ENCODE measurements at regions not wholly inside any gene's neighbourhood (a gene's known extent, or its start where the extent isn't known, plus 50 kb on each side); places are given as distances from the start of the nearest gene placed in this dataset.
"Not testable (repeated sequence)": the region's sequence is repeated elsewhere in the genome, so short reads cannot be mapped to it uniquely, and the experiment has no call there.

- in situ Hi-C loops (cut with HindIII; ENCODE audit: low sequenced_read_pairs): no loop called here
- DNase-seq (ENCODE audit: low spot score): peak; percentile 10
Measured at GRCh38 chr13:84645196-84646012, 763.1 kb upstream of the SLITRK1 start.

- DNase-seq (ENCODE audit: low spot score): no peak
- in situ Hi-C loops (cut with HindIII; ENCODE audit: low sequenced_read_pairs): no loop called here
Measured at GRCh38 chr13:84641491-84641890, 759.2 kb upstream of the SLITRK1 start.

- no peak for DNase-seq (ENCODE audit: low spot score)
- in situ Hi-C loops (cut with HindIII; ENCODE audit: low sequenced_read_pairs): no loop called here
Measured at GRCh38 chr13:84640691-84641090, 758.4 kb upstream of the SLITRK1 start.

GRCh38 chr13:84630476-84630875 lies 748.2 kb upstream of the SLITRK1 start:
- in situ Hi-C loops (cut with HindIII; ENCODE audit: low sequenced_read_pairs): no loop called here
- DNase-seq (ENCODE audit: low spot score): no peak

GRCh38 chr13:84616864-84617263 lies 734.6 kb upstream of the SLITRK1 start:
- DNase-seq (ENCODE audit: low spot score): no peak
- in situ Hi-C loops (cut with HindIII; ENCODE audit: low sequenced_read_pairs): no loop called here

GRCh38 chr13:84609716-84610115 lies 727.4 kb upstream of the SLITRK1 start:
- in situ Hi-C loops (cut with HindIII; ENCODE audit: low sequenced_read_pairs): no loop called here
- DNase-seq (ENCODE audit: low spot score): no peak

- in situ Hi-C loops (cut with HindIII; ENCODE audit: low sequenced_read_pairs): no loop called here
- peak; percentile 24 for DNase-seq (ENCODE audit: low spot score)
Measured at GRCh38 chr13:84607261-84608013, 725.2 kb upstream of the SLITRK1 start.

- in situ Hi-C loops (cut with HindIII; ENCODE audit: low sequenced_read_pairs): no loop called here
Measured at GRCh38 chr13:84606616-84607015, 724.3 kb upstream of the SLITRK1 start.

GRCh38 chr13:84605927-84606326 lies 723.7 kb upstream of the SLITRK1 start:
- no peak for DNase-seq (ENCODE audit: low spot score)
- in situ Hi-C loops (cut with HindIII; ENCODE audit: low sequenced_read_pairs): no loop called here

More at GRCh38 chr13:84606616-84607015, 724.3 kb upstream of the SLITRK1 start:
- peak; percentile 60 for DNase-seq (ENCODE audit: low spot score)

- in situ Hi-C loops (cut with HindIII; ENCODE audit: low sequenced_read_pairs): no loop called here
Measured at GRCh38 chr13:84591444-84591843, 709.2 kb upstream of the SLITRK1 start.

GRCh38 chr13:84590663-84591062 lies 708.4 kb upstream of the SLITRK1 start:
- in situ Hi-C loops (cut with HindIII; ENCODE audit: low sequenced_read_pairs): no loop called here
- DNase-seq (ENCODE audit: low spot score): no peak

More at GRCh38 chr13:84591444-84591843, 709.2 kb upstream of the SLITRK1 start:
- DNase-seq (ENCODE audit: low spot score): no peak

- no peak for DNase-seq (ENCODE audit: low spot score)
- in situ Hi-C loops (cut with HindIII; ENCODE audit: low sequenced_read_pairs): no loop called here
Measured at GRCh38 chr13:84588023-84588422, 705.7 kb upstream of the SLITRK1 start.

- in situ Hi-C loops (cut with HindIII; ENCODE audit: low sequenced_read_pairs): not testable (repeated sequence)
Measured at GRCh38 chr13:84579901-84580300, 697.6 kb upstream of the SLITRK1 start.

GRCh38 chr13:84574851-84575250 lies 692.6 kb upstream of the SLITRK1 start:
- DNase-seq (ENCODE audit: low spot score): no peak
- in situ Hi-C loops (cut with HindIII; ENCODE audit: low sequenced_read_pairs): no loop called here

More at GRCh38 chr13:84579901-84580300, 697.6 kb upstream of the SLITRK1 start:
- not testable (repeated sequence) for DNase-seq (ENCODE audit: low spot score)

- in situ Hi-C loops (cut with HindIII; ENCODE audit: low sequenced_read_pairs): no loop called here
Measured at GRCh38 chr13:84571264-84571663, 689.0 kb upstream of the SLITRK1 start.

GRCh38 chr13:84570831-84571230 lies 688.6 kb upstream of the SLITRK1 start:
- DNase-seq (ENCODE audit: low spot score): no peak
- in situ Hi-C loops (cut with HindIII; ENCODE audit: low sequenced_read_pairs): no loop called here

More at GRCh38 chr13:84571264-84571663, 689.0 kb upstream of the SLITRK1 start:
- no peak for DNase-seq (ENCODE audit: low spot score)

- in situ Hi-C loops (cut with HindIII; ENCODE audit: low sequenced_read_pairs): no loop called here
- DNase-seq (ENCODE audit: low spot score): no peak
Measured at GRCh38 chr13:84569366-84569765, 687.1 kb upstream of the SLITRK1 start.

GRCh38 chr13:84567848-84568247 lies 685.6 kb upstream of the SLITRK1 start:
- in situ Hi-C loops (cut with HindIII; ENCODE audit: low sequenced_read_pairs): no loop called here

GRCh38 chr13:84566780-84567179 lies 684.5 kb upstream of the SLITRK1 start:
- in situ Hi-C loops (cut with HindIII; ENCODE audit: low sequenced_read_pairs): no loop called here

More at GRCh38 chr13:84567848-84568247, 685.6 kb upstream of the SLITRK1 start:
- no peak for DNase-seq (ENCODE audit: low spot score)

GRCh38 chr13:84563611-84564010 lies 681.3 kb upstream of the SLITRK1 start:
- in situ Hi-C loops (cut with HindIII; ENCODE audit: low sequenced_read_pairs): no loop called here
- DNase-seq (ENCODE audit: low spot score): no peak

More at GRCh38 chr13:84566780-84567179, 684.5 kb upstream of the SLITRK1 start:
- no peak for DNase-seq (ENCODE audit: low spot score)

Data from G401 (cell line).